HL-60/S4 treated with phorbol 12-myristate 13-acetate at 8.2 ng/mL for 4 days and 3 days (cell line): ENCODE measurements at regions not wholly inside any gene's neighbourhood (a gene's known extent, or its start where the extent isn't known, plus 50 kb on each side); places are given as distances from the start of the nearest gene placed in this dataset.

Source experiments
- in situ Hi-C: fragments of 300-500 bp; cut with MboI; formaldehyde crosslinking; loops from 2 replicates; pipeline ENCODE4 v1.15.0; 2022; ENCODE audit warnings: low sequenced_read_pairs

DNA sequence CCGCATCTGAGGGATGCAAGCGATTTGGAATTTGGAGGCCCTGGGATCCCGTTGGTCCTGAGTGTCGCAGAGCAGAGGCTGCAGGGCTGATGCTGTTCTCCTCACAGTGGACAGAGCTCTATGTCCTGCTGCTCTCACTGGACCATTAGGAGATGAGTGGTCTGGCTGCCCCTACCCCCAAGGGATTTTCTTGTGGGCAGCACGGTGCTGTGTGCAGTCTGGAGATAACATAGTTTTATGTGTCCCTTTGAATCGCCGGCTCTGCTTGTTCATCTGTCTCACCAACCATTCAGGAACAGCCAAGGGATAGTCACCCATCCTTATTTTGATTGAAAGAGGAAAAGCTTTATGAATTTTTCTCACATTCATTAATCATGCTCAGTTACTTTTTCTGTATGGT lies 49.9 kb downstream of the CHRM3 start:
- in situ Hi-C loops = no loop called here

DNA sequence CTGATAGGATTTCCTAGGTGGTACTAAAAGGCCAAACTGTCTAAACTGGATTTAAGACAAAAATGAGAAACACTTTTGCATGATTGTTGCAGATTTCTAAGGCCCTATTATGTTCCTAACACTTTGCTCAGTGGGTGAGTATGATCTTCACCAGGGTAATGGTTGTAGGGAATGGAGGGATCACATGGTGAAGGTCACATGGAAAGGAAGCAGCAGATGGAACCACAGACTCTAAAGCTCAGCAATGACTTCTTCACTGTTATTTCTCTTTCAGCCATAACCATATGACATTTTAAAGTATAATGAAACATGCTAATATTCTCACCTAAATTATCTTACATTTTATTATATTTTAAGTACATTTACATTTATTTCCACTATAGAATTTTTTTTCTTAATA lies 51.5 kb downstream of the CHRM3 start:
- in situ Hi-C loops = no loop called here

DNA sequence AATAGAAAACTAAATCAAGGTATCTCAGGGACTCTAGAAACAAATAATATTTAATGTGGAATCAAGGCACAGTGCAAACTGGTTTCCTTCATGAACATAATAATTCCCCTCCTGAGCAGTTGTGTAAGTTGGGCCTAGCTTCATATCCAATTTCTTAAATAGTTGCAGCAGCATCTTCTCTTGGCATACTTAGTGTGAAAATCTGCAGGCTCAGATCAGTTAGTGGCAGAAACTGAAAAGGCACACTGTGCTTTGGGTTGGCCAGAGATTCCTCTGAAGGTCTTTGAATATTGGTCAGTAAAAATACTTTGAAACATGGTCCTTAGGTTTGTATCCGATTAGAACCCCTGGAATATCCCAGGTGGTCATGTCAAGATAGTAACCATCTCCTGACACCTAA lies 52.5 kb downstream of the CHRM3 start:
- in situ Hi-C loops = no loop called here

DNA sequence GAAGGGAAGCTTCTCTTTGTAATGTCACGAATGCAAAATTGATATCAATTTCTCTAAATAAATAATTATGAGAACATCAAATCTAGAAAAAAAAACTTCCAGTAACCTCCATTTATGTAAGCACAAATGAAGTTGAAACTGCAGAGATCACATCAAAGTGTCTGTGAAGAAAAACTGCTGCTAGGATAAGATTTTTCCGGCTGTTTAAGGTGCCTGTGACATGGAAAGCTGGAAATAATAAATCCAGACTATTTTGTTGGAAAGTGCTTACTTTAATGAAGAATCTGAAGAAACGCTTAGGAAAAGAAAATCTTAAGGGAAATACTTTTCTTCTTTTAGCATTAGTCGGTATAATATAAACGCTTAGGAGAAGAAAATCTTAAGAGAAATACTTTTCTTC lies 57.0 kb downstream of the CHRM3 start:
- in situ Hi-C loops = no loop called here

DNA sequence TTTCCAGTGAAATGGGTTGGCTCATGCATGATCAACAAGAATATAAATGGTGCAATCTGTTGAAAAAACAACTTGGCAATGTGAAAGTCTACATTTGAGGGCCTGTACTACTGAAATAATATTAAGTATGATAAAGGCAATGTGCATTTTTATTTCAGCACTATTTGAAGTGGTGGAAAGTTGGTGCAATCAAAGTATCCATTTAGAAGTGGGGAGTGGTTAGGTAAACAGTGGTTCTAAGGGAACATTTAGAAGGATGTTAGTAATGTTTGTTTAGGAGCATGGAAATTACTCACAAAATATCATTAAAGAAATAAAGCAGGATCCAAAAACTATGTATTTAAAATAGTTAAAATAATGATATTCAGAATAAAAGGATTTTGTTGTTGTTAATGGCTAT lies 60.2 kb downstream of the CHRM3 start:
- in situ Hi-C loops = no loop called here

DNA sequence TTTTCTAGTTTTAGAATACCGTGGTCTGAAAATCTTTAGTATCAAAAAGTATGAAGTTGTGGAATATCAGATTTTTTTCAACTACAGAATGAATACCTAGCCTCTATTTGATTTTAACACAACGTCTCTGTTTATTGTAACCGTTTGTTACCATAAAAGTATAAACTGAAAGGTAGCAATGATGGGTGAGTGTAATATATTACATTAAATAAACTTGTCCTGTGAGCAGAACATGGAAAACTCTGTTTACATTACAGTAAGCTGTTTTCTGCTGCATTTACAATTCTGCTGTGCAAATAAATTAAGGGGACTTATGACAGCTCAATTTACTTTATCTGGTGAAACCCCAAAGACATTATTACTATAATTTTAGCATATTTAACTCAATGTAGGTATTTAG lies 62.5 kb downstream of the CHRM3 start:
- in situ Hi-C loops = no loop called here

DNA sequence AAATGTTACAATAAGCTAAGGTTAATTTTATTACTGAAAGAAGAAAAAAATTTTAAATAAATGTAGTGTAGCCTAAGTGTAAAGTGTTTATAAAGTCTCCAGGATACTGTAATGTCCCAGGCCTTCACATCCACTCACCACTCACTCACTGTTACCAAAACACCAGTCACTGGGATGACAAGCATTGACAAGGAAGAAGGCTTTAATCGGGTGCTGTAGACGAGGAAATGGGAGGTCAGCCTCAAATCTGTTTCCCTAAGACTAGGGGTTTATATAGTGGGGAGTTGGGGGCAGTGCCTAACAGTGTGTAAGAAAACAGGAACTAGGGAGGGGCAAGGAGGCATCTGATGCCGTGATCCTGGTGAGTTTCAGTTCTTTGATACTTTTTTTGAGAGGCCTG lies 69.4 kb downstream of the CHRM3 start:
- in situ Hi-C loops = no loop called here

DNA sequence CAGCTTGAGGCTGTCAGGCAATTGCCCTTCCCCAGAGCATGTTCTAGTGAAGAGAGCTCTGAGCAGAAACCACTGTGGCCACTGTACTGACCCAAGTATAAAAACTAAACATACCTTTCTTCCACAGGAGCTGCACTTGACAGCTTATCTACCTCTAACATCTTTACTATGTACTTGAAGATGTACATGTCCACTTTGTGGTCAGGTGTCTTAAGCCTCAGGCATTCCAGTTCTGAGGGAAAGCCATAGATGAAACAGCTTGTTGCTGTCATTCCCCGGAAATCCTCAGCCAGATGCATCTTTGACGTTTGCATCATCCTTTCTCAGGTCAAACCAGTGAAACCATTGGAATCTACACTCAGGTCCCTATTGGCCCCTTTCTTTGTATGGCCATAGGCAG lies 70.4 kb downstream of the CHRM3 start:
- in situ Hi-C loops = no loop called here

DNA sequence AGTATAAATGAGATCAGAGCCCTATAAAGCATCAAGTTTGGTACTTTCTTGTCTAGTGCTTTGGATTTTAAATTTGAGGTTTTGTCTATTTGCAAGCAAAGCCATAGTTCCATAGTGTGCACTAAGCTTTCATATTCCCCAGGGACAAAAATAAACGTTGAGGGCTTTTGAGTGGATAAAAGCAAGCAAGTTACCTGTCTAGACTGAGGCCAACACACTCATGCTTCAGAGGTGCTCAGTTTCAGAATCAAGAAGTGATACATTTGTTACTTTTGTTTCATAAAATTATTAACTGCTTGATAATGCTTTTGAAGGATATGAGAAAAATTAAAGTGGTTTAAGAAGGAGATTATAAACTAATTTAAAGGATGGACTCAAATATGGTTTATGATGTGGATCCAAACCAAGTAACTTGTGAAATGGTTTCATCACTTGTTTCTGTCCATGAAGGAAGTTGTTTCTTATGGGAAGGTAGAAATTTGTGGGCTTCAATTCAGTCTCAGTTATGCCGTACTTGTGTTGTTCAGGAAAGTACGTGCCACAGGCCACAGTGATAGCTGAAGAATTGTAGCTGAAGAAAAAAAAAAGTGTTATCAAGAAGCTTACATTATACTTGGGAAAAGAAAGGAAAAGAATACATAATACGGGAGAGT lies 71.2 kb downstream of the CHRM3 start:
- in situ Hi-C loops = no loop called here

DNA sequence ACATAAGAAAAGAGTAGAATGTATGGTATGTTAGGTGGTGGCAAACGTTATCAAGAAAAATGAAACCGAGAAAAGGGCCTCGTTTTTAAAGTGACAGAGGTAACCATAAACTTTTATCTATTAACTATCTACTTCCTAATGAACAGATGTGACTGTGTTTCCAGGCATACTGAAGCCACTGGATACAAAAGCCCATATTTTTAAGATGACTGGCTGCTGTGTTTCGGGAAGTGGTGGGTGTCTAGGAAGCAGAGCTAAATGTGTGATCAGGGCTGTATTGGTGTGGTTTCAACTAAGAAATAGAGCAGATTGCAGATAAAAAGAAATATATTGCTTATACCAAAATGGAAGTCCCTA lies 71.8 kb downstream of the CHRM3 start:
- in situ Hi-C loops = no loop called here

DNA sequence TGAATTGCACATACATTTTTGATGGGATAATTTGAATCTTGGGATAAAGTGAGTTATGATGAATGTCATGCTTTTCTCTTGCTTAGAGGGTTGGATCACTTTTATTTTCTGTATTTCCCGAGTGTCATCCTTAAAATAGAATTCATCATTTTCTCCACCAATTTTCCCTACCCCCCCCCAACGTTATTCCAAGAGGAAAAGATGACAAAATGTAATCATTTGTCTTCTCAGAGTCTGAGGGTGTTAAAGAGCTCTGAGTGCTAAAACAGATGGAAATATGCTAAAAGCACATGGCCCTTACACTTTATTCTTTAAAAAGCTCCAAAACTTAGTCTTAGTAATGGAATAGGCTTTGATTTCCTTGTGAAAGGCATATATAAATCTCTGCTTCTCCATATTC lies 81.4 kb downstream of the CHRM3 start:
- in situ Hi-C loops = no loop called here

DNA sequence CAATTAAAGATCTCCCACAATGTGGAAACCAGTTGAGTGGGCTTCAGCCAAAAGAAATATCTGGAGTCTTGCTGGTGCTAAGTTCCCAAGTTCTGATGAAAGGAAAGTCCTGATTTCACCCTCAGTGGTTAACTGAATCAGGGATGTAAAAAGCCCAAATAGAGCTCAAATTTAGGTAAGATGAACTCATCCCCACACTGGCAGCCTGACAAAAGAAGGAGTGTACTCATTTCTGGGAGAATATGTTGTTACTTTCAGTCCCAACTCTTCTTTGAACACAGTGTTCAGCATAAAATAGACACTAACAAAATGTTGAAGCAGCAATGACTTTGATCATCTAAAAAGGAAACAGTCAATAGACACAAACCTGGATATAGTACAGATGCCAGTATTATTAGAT lies 91.7 kb downstream of the CHRM3 start:
- in situ Hi-C loops = no loop called here

DNA sequence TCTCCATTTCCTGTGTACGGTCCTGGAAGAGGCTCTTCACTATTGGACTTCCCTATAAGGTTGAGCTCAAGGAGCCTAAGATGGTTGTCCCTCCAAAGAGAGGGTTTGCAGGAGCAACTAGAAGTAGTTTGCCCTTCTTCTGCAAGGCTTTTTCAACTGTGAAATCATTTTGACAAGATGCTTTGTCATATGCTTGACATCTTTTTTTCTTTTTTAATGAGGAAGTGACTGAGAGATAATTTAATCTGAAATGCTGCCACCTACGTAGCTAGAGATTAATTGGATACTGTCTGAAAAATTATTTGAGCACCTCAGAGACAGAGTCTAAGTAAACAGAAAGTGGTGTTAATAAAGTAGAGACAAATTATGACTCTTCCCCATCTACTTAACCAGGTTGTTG lies 97.0 kb downstream of the CHRM3 start:
- in situ Hi-C loops = no loop called here

DNA sequence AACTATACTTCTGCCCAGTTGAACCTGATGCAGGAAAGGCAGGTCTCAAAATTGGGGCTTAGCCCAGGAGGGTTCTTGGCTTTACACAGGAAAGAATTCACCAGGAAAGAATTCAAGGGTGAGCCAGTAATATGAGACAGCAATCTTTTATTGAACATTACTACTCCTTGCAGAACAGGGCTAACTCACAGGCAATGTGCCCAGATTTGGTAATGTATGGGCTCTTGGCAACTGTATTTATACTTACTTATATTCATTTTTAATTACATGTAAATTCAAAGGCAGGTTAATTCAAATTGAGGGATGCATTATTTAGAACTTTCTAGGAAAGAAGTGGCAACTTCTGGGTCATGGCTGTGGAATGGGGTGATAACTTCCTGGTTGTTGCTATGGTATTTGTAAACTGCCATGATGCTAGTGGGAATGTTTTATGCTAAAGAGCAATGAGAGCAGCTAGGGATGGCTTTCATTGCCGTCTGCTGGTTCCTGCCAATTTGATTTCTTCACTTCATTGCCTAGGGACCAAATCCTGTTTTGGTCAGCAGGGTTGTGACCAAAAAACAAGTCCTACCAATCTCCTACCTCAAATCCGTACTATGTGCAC lies 107.5 kb downstream of the CHRM3 start:
- in situ Hi-C loops = no loop called here

DNA sequence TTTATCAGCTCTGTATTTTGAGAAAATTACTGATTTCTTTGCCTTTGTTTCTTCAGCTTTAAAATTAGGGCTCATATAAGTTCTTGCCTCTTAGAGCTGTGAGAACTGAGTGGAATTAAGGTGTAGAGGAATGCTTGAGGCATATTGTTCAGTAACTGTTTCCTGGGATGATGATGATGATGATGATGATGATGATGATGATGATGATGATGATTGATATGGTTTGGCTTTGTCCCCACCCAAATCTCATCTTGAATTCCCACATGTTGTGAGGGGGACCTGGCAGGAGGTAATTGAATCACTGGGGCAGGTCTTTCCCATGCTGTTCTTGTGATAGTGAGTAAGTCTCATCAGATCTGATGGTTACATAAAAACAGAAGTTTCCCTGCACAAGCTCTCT lies 118.7 kb downstream of the CHRM3 start:
- in situ Hi-C loops = no loop called here

DNA sequence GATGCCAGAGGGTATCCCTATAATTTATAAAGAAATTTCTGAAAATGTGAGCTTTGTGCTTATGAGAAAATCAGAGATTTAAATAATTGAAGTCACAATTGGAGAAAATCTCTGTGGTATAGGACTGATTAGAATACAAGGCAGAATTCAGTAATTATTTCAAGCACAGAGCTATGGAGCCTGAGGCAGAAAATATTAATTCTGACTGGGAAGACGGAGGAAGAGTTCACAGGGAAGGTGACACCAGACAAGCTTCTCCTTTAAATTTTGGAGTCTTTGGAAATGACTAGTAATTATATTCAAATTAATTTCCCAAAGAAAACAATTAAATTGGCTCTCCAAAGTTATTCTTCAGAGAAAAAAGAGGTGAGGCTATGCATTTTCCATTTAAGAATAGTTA lies 121.5 kb downstream of the CHRM3 start:
- in situ Hi-C loops = no loop called here

DNA sequence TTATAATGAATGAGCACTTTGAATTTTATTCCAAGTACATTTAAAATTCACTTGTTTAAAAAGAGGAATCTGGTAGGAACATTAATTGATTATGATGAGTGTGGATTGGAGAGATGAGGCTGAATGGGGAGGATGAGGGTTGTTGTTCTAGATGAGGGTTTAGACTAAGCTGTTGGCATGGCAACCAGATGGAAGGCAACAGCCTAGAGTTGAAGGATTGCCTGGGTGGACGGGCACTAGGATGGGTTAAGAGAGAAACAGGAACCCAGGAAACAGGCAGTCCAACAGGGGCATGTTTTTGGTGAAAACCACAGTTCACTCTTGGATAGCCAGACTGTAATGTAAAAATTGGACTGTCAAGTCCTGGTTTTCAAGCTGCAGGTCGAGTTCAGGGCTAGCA lies 125.5 kb downstream of the CHRM3 start:
- in situ Hi-C loops = no loop called here

DNA sequence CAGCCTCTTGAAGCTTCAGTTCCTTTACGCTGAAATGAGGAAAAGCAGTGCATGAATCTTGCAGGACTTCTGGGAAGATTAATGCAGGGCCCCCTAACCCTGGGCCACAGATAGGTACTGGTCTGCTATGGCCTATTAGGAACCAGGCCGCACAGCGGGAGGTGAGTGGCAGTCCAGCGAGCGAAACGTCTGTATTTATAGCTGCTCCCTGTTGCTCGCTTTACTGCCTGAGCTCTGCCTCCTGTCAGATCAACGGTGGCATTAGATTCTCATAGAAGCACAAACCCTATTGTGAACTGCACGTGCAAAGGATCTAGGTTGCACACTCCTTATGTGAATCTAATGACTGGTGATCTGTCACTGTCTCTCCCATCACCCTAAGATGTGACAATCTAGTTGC lies 130.2 kb downstream of the CHRM3 start:
- in situ Hi-C loops = no loop called here

DNA sequence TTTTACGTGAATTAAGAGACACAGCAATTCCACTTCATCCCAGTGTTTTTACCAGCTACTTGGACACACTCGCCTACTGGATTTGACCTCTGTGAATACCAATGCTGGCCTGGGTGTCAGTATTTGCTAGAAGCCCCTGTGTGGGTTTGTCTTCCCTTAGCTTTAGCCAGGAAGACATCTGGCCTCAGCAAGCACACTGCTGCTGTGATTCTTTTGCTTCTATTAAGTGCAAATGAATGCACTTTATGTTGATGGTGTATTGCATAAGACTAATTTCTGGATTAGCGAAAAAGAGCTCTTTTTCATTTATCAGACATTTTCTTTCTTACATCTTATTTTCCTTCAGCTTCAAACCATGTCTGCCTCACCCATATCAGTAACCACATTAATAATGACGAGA lies 140.0 kb downstream of the CHRM3 start:
- in situ Hi-C loops = no loop called here

DNA sequence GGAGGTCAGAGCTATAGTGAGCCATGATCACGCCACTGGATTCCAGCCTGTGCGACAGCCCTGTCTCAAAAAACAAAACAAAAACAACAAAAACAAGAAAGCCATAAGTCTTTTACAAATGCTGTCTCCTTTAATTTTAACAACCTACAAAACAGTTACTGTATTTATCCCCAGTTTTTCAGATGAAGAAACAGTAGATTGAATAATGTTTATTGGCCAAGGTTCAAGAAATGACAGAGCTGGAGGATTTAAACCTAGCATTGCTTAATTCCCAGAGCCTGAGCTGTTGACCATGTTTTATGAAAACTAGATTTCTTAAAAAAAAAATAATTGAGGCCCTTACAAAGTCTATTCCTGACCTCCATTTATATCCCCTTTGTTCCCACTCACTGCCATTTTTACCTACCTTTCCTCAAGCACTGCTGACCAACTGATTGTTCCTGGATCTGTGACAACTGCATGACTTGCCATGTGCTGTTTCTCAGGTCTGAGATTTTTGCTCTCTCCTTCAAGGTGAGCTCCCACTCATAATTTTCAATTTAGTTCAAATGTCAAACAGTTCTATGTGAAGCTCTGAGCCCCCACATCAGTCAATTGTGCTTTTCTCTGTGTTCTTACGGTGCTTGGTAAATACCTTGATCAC lies 140.8 kb downstream of the CHRM3 start:
- in situ Hi-C loops = no loop called here

DNA sequence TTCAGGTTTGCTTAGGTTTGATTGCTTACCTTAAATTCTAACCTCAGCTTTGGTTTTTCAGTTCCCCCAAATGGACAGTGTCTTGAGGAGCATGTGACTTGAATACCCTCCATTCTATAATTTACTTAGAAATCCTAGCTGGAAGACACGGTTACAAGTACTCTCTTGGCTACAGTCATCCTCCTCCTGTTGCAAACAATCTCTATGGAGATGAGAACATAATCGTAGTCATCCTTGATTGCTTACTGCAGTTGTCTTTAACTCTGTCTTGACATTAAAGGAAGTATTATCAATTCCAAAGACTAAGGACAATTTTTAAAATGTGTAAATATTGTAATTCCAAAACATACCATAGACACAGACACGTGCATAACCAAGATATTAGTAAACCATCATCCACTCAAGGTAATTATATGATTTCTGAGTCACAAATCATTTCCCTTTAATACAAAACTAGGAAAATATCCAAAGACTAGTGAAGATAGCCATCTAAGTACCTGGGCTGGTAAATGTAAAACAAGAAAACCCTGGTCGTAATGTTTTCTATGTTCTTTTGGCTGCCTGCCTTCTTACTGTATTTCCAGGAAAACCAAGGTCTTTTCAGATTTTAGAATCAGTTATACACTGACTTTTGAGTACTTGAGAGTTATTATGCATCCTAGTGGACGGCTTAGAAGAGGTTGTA lies 149.9 kb downstream of the CHRM3 start:
- in situ Hi-C loops = no loop called here

DNA sequence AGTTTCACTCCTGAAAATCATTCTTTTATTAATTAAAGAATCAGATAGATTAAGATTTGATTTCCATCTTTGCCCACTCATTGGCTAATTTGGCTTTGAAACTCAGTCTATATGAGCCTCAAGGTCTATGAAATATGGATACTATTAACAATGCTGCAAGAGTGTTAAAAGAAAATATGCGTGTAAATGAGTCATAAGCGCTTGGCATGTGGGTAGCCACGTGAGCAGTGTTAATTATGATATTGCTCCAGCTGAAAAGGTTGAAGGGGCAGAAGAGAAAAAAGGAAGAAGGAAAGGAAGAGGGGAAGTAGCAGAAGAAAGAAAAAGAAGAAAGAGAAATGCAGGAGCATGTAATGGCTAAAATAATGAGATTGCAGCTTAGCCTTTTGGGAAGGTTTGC lies 151.4 kb downstream of the CHRM3 start:
- in situ Hi-C loops = no loop called here
